HepG2 (cell line): ENCODE measurements at regions not wholly inside any gene's neighbourhood (a gene's known extent, or its start where the extent isn't known, plus 50 kb on each side); places are given as distances from the start of the nearest gene placed in this dataset.

ENCODE experiments used
- ATAC-seq: fragments of 200-7000 bp; cut with Tn5 transposase; 3 replicates; pipeline ENCODE4 v1.9.1; 2020; ENCODE audit warnings: mild to moderate bottlenecking, moderate library complexity
- BruUV-seq: library from RNA; stranded (reverse); fragments of 400-500 nt; replicated peaks from 2 replicates; lab custom pipeline; 2021; lab: Mats Ljungman, UMichigan
- CTCF ChIA-PET: fragments of 300-600 bp; formaldehyde crosslinking; extraction: SDS; loops from one replicate; lab custom pipeline; 2021; ENCODE audit warnings: low total read pairs, inconsistent platforms, low intra/inter-chr PET ratio; lab: Yijun Ruan, JAX
- POLR2A ChIA-PET: fragments of 350-600 bp; sonication (Branson Sonifier 250); formaldehyde crosslinking; loops from one replicate; lab custom pipeline; 2020; ENCODE audit warnings: antibody characterized with exemption, inconsistent platforms; lab: Yijun Ruan, JAX
- DNase-seq: peaks from one replicate; pipeline ENCODE4 v3.0.0-alpha.2; 2015; ENCODE audit warnings: low spot score
- FAIRE-seq: peaks from 3 replicates; lab custom pipeline; 2011; peaks lifted over from hg19 to GRCh38; lab: Jason Lieb, UNC
- H2AFZ ChIP-seq: one replicate; pipeline ENCODE4 v1.6.1; 2011; ENCODE audit warnings: low read length, inconsistent platforms
- H3K27ac ChIP-seq: fragments of 300-600 bp; 3 replicates; pipeline ENCODE4 v1.8.0; 2011; ENCODE audit warnings: mixed run types, mild to moderate bottlenecking, mixed read lengths, low read length, inconsistent platforms; ENCODE audit not compliant: insufficient read depth; ENCODE audit errors: extremely low read length
- H3K27me3 ChIP-seq, 2 experiments: fragments of 200-600 bp in 1 of 2; 2 replicates in 1 of 2; 3 replicates in 1 of 2; pipeline versions ENCODE4 v1.6.0 to v1.8.0; 2011; ENCODE audit warnings: low read length in 2 of 2, mild to moderate bottlenecking in 2 of 2, moderate library complexity in 2 of 2, inconsistent platforms in 1 of 2; ENCODE audit not compliant: insufficient read depth in 2 of 2, control insufficient read depth in 1 of 2
- H3K36me3 ChIP-seq, 2 experiments: fragments of 200-600 bp in 1 of 2; replicated peaks in 1 of 2; 2 replicates in 1 of 2; 3 replicates in 1 of 2; pipeline versions ENCODE4 v1.5.1 to v1.8.0; 2011; ENCODE audit warnings: low read length in 2 of 2, inconsistent platforms in 1 of 2; ENCODE audit not compliant: insufficient read depth in 2 of 2, control insufficient read depth in 1 of 2
- H3K4me1 ChIP-seq: 2 replicates; pipeline ENCODE4 v1.5.1; 2012; ENCODE audit warnings: low read length, inconsistent platforms; ENCODE audit not compliant: insufficient read depth
- H3K4me2 ChIP-seq: 2 replicates; pipeline ENCODE4 v1.6.0; 2011; ENCODE audit warnings: low read depth, low read length, inconsistent platforms
- H3K4me3 ChIP-seq, 3 experiments: fragments of 200-600 bp in 1 of 3; sonication (generic), shearing (Covaris generic) in 1 of 3; replicated peaks in 1 of 3; 2 replicates each; pipeline ENCODE4 v1.5.1; 2011 to 2016; ENCODE audit warnings: low read length in 3 of 3, inconsistent platforms in 2 of 3, low read depth in 2 of 3, mild to moderate bottlenecking in 2 of 3, control low read depth in 1 of 3, mixed read lengths in 1 of 3; ENCODE audit not compliant: insufficient read depth in 1 of 3
- H3K79me2 ChIP-seq: one replicate; pipeline ENCODE4 v1.6.1; 2011; ENCODE audit warnings: low read length, inconsistent platforms; ENCODE audit not compliant: insufficient read depth
- H3K9ac ChIP-seq: 2 replicates; pipeline ENCODE4 v1.6.0; 2011; ENCODE audit warnings: mild to moderate bottlenecking, low read depth, low read length, inconsistent platforms; ENCODE audit not compliant: insufficient read depth
- H3K9me3 ChIP-seq: 2 replicates; pipeline ENCODE4 v1.5.1; 2012; ENCODE audit warnings: mild to moderate bottlenecking, low read length
- H4K20me1 ChIP-seq: 2 replicates; pipeline ENCODE4 v1.6.0; 2011; ENCODE audit warnings: inconsistent platforms, mild to moderate bottlenecking, low read length, moderate library complexity; ENCODE audit not compliant: insufficient read depth
- ATF5 ChIP-seq: sonication (generic); formaldehyde crosslinking; IDR thresholded peaks from 2 replicates; pipeline ENCODE4 v1.4.0; 2020; ENCODE audit warnings: mild to moderate bottlenecking, low read depth, missing genetic modification reagents
- CC2D1A ChIP-seq: sonication (generic); formaldehyde crosslinking; IDR thresholded peaks from 2 replicates; pipeline ENCODE4 v1.8.1; 2023; ENCODE audit warnings: mild to moderate bottlenecking, missing genetic modification reagents
- CENPBD1 ChIP-seq: sonication (generic); formaldehyde crosslinking; IDR thresholded peaks from 2 replicates; pipeline ENCODE4 v1.8.0; 2022; ENCODE audit warnings: missing genetic modification reagents, low read depth, mild to moderate bottlenecking, borderline replicate concordance
- EED ChIP-seq: sonication (generic); formaldehyde crosslinking; IDR thresholded peaks from 2 replicates; pipeline ENCODE4 v1.5.0; 2020; ENCODE audit warnings: mild to moderate bottlenecking, missing genetic modification reagents
- FOXM1 ChIP-seq: sonication (generic); formaldehyde crosslinking; IDR thresholded peaks from 2 replicates; pipeline ENCODE4 v1.5.0; 2020; ENCODE audit warnings: missing genetic modification reagents
- HNRNPL ChIP-seq: fragments of 200-400 bp; formaldehyde crosslinking; IDR thresholded peaks from 2 replicates; pipeline ENCODE4 v1.6.1; 2017; ENCODE audit warnings: mild to moderate bottlenecking, low read depth, low read length
- KDM5B ChIP-seq: sonication (generic); formaldehyde crosslinking; IDR thresholded peaks from 2 replicates; pipeline ENCODE4 v1.4.0; 2020; ENCODE audit warnings: missing genetic modification reagents, mild to moderate bottlenecking, borderline replicate concordance
- KMT2B ChIP-seq: IDR thresholded peaks from 2 replicates; pipeline ENCODE4 v1.6.1; 2016; ENCODE audit warnings: missing genetic modification reagents, missing compliant biosample characterization
- MTA3 ChIP-seq: sonication (generic); formaldehyde crosslinking; IDR thresholded peaks from 2 replicates; pipeline ENCODE4 v1.4.0; 2020; ENCODE audit warnings: missing genetic modification reagents
- PHF8 ChIP-seq: sonication (generic); formaldehyde crosslinking; IDR thresholded peaks from 2 replicates; pipeline ENCODE4 v1.5.0; 2020; ENCODE audit warnings: missing genetic modification reagents
- RORA ChIP-seq: sonication (generic); formaldehyde crosslinking; IDR thresholded peaks from 2 replicates; pipeline ENCODE4 v1.5.0; 2020; ENCODE audit warnings: mild to moderate bottlenecking, missing genetic modification reagents, moderate library complexity
- SETDB1 ChIP-seq: sonication (generic); formaldehyde crosslinking; IDR thresholded peaks from 2 replicates; pipeline ENCODE4 v1.5.1; 2020; ENCODE audit warnings: missing genetic modification reagents, mild to moderate bottlenecking, borderline replicate concordance
- SOX13 ChIP-seq, 3 experiments: fragments of 450-650 bp in 1 of 3; sonication (generic) in 1 of 3; formaldehyde crosslinking in 1 of 3; IDR thresholded peaks in 2 of 3; conservative IDR thresholded peaks in 1 of 3; 2 replicates each; pipeline versions ENCODE4 v1.5.0 to v1.6.1; 2016 to 2020; ENCODE audit warnings: antibody characterized with exemption in 1 of 3, mild to moderate bottlenecking in 1 of 3, missing compliant biosample characterization in 1 of 3, missing genetic modification reagents in 1 of 3, moderate library complexity in 1 of 3
- ZBTB37 ChIP-seq: sonication (generic); formaldehyde crosslinking; IDR thresholded peaks from 2 replicates; pipeline ENCODE4 v1.4.0; 2020; ENCODE audit warnings: mild to moderate bottlenecking, missing genetic modification reagents
- ZNF367 ChIP-seq: sonication (generic); formaldehyde crosslinking; IDR thresholded peaks from 2 replicates; pipeline ENCODE4 v1.4.0; 2020; ENCODE audit warnings: missing genetic modification reagents, borderline replicate concordance
- ZNF530 ChIP-seq: sonication (generic); formaldehyde crosslinking; IDR thresholded peaks from 2 replicates; pipeline ENCODE4 v1.5.0; 2020; ENCODE audit warnings: low read depth, mild to moderate bottlenecking, missing genetic modification reagents
- ZNF703 ChIP-seq: sonication (generic); formaldehyde crosslinking; IDR thresholded peaks from 2 replicates; pipeline ENCODE4 v1.5.1; 2020; ENCODE audit warnings: missing genetic modification reagents, mild to moderate bottlenecking, moderate library complexity, borderline replicate concordance
- WGBS: methylation state at CpG from one replicate; pipeline ENCODE4 v1.1.6; 2017; ENCODE audit warnings: low lambda C conversion rate; 5-methylcytosine and 5-hydroxymethylcytosine counted together
- in situ Hi-C: cut with HindIII; loops from 2 replicates; pipeline ENCODE4 v1.10.0; 2017; ENCODE audit warnings: low pct_unique_long_range_greater_than_20kb; ENCODE audit not compliant: extremely low pct_ligation_motif_present
- intact Hi-C: fragments of 100-400 bp; cut with micrococcal nuclease; formaldehyde crosslinking; loops from one replicate; pipeline ENCODE4 v1.10.0; 2022; ENCODE audit not compliant: unreplicated experiment

- TF ChIP-seq SETDB1 (CRISPR knock-in tag) (no peak), KDM5B (CRISPR knock-in tag) (no peak), MTA3 (CRISPR knock-in tag) (no peak), FOXM1 (CRISPR knock-in tag) (no peak), SOX13 (IDR thresholded peaks at IDR 0.05) (no peak), SOX13 (CRISPR knock-in tag; conservative IDR thresholded peaks at IDR 0.05 in 1 of 2, IDR thresholded peaks at IDR 0.05 in 1 of 2) (no peak), ZNF703 (CRISPR knock-in tag) (no peak), EED (no peak)
- Histone ChIP-seq H3K4me1 (peaks cover 13% of the 10 kb centered on the region), H3K4me2 (no peak overlapping the region), H3K27me3 (no peaks in the 10 kb centered on the region; a peak in 1 of 5 replicates), H3K9ac (no peak overlapping the region), H4K20me1 (no peaks in the 10 kb centered on the region), H2AFZ (no peak overlapping the region), H3K79me2 (no peaks in the 10 kb centered on the region), H3K27ac (no peak overlapping the region), H3K9me3 (no peaks in the 10 kb centered on the region), H3K36me3 (no peaks in the 10 kb centered on the region), H3K4me3 (no peak overlapping the region)
- CTCF ChIA-PET = interaction anchor here (2.1 kb wide), 1 partner anchor 174 kb away, joined by 35 read pairs; no protein-coding TSS in a partner anchor
- BruUV-seq = no TSS peak
- POLR2A ChIA-PET = no interaction called here
- ATAC-seq (no peak), DNase-seq (no peak), FAIRE-seq (no peak)
- intact Hi-C loops = loop anchor here (5.0 to 10.0 kb wide), 2 partner anchors 78 to 281 kb away; partner anchors contain the start of genes RDX and ZC3H12C
- in situ Hi-C loops = loop anchor here (5.0 kb wide), 1 partner anchor 173 kb away; no protein-coding TSS in a partner anchor
Observed at GRCh38 chr11:110375351-110375750, 54.4 kb upstream of the FDX1 start.

- Histone ChIP-seq H3K9me3 (no peaks in the 10 kb centered on the region), H3K4me1 (peaks cover 13% of the 10 kb centered on the region), H3K36me3 (no peaks in the 10 kb centered on the region), H3K79me2 (no peaks in the 10 kb centered on the region), H3K27me3 (no peaks in the 10 kb centered on the region; a peak in 1 of 5 replicates), H3K4me3 (no peak overlapping the region), H3K4me2 (no peak overlapping the region), H2AFZ (peak overlapping the region; percentile 19), H4K20me1 (no peaks in the 10 kb centered on the region), H3K27ac (no peak overlapping the region), H3K9ac (no peak overlapping the region)
- intact Hi-C loops = loop anchor here (1.0 to 10.0 kb wide), 5 partner anchors 79 to 429 kb away; partner anchors contain the start of genes RDX and ZC3H12C
- ATAC-seq (no peak), DNase-seq (no peak), FAIRE-seq (no peak)
- in situ Hi-C loops = loop anchor here (5.0 kb wide), 1 partner anchor 174 kb away; no protein-coding TSS in a partner anchor
- BruUV-seq = no TSS peak
- CTCF ChIA-PET = interaction anchor here (2.1 kb wide), 1 partner anchor 174 kb away, joined by 35 read pairs; no protein-coding TSS in a partner anchor
- POLR2A ChIA-PET = no interaction called here
- 97% methylated on average over 1 of the region's 1 CpG for WGBS
- no peak for TF ChIP-seq RORA (CRISPR knock-in tag)
- TF ChIP-seq CC2D1A = no peak
- TF ChIP-seq ZBTB37 (CRISPR knock-in tag) = no peak
- TF ChIP-seq HNRNPL = no peak
- TF ChIP-seq CENPBD1 = no peak
- TF ChIP-seq ZNF367 (CRISPR knock-in tag) = no peak
- no peak for TF ChIP-seq ZNF530 (CRISPR knock-in tag)
- TF ChIP-seq PHF8 (CRISPR knock-in tag) = no peak
- no peak for TF ChIP-seq ATF5
- TF ChIP-seq KMT2B = no peak
Observed at GRCh38 chr11:110376021-110376420, 53.7 kb upstream of the FDX1 start.
